GM18511 (cell line): ENCODE measurements at regions not wholly inside any gene's neighbourhood (a gene's known extent, or its start where the extent isn't known, plus 50 kb on each side); places are given as distances from the start of the nearest gene placed in this dataset.
"Not testable (repeated sequence)": the region's sequence is repeated elsewhere in the genome, so short reads cannot be mapped to it uniquely, and the experiment has no call there.

Source experiments
- ATAC-seq: cut with Tn5 transposase; IDR thresholded peaks from one replicate; pipeline ENCODE4 v1.9.1; 2021; ENCODE audit warnings: mild to moderate bottlenecking, moderate library complexity; ENCODE audit not compliant: unreplicated experiment

- ATAC-seq: peak; percentile 69
Measured at GRCh38 chr5:83001796-83002381, 75.3 kb downstream of the TMEM167A start.

GRCh38 chr5:83000922-83001321, 76.3 kb downstream of the TMEM167A start:
- no peak for ATAC-seq

- ATAC-seq: no peak
Measured at GRCh38 chr5:83000428-83000827, 76.8 kb downstream of the TMEM167A start.

DNA sequence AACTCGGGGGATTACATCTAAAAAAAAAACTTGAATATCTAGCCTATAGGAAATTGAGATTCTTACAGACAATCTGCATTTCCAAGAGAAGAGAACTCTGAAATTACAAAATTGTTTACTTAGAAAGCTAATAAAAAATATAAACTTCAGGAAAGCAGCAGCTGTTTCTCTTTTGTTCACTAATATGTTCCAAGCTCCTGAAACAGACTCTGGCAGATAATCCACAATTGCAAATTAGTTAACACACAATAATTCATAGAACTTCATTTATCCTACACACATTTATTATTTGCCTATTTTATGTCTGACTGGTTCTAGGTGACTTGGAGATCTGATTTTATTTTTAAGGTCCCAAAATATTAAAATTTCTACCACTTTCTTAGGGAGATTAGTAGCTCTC, 83.8 kb downstream of the TMEM167A start:
- ATAC-seq: no peak

GRCh38 chr5:82992646-82993045, 84.5 kb downstream of the TMEM167A start:
- ATAC-seq: no peak

- no peak for ATAC-seq
Measured at GRCh38 chr5:82991678-82992323, 85.4 kb downstream of the TMEM167A start.

DNA sequence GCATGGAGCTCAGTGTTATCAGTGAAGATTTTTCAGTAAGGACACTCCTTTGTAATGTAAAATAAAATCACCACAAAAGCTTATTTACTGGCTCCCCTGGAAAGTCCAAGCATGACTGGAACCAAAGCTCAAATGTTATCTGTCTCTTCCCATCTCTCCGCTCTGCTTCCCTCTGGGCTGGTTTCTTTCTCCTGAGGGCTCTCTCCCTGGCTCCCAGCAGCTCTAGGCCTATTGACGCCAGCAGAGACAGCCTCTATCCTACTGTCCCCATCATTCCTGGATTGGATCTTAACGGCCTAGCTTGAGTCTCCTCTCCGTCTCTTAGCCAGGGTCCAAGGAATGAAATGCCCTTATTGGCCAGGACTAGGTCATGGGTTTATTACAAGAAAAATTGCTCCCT, 86.1 kb downstream of the TMEM167A start:
- ATAC-seq: no peak

DNA sequence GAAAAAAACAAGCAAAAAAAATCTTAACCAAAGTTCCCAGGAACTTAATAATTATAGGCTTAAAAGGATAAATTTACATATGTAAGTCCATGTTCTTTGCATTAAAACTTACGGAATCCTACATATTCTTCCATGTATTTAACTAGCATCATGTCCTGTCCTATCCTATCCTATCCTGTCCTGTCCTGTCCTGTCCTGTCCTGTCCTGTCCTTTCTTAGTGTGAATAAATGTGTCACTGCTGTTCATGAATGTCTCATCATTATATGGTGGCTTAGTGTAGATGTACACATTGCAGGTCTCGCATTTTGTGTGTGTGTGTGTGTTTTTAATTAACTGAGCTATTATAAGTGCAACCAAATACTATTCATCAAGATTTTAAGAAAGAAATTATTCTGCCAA, 90.0 kb downstream of the TMEM167A start:
- ATAC-seq: no peak

DNA sequence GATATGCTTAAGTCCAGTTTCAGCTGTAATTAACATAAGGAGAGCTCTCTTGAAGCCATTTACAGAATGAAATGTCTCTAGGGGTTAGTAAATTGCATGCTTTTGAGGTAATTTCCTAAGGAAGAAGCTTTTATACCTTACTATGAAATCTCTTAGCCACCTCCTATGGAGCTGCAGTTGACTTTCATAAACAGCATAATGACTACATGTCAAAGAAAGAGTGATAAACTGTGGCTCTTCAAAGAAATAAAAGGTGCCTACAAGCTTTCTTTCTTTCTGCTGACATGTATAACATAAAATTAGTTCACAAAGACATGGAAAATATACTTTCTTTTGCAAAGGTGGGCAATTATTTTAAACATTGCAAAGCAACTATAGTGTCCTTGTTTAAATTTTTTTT, 90.8 kb downstream of the TMEM167A start:
- no peak for ATAC-seq

DNA sequence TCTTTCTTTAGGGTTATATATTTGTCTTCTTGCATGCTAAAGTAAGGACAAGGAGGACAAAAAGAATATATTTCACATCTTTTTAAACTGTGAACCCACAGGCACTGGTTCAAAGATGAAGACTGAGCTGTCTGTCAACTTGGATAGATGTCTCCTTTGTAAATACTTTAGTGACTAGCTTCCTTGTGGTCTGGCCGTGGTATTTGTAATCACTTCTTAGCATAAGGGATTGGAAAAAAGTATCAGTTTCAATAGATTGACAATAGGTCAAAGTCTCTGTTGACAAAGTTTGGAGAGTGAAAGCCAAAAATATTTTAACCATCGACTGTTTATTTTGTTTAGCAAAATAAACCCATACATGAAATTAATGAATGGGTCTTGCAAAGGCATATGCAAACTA, 91.4 kb downstream of the TMEM167A start:
- ATAC-seq: no peak

DNA sequence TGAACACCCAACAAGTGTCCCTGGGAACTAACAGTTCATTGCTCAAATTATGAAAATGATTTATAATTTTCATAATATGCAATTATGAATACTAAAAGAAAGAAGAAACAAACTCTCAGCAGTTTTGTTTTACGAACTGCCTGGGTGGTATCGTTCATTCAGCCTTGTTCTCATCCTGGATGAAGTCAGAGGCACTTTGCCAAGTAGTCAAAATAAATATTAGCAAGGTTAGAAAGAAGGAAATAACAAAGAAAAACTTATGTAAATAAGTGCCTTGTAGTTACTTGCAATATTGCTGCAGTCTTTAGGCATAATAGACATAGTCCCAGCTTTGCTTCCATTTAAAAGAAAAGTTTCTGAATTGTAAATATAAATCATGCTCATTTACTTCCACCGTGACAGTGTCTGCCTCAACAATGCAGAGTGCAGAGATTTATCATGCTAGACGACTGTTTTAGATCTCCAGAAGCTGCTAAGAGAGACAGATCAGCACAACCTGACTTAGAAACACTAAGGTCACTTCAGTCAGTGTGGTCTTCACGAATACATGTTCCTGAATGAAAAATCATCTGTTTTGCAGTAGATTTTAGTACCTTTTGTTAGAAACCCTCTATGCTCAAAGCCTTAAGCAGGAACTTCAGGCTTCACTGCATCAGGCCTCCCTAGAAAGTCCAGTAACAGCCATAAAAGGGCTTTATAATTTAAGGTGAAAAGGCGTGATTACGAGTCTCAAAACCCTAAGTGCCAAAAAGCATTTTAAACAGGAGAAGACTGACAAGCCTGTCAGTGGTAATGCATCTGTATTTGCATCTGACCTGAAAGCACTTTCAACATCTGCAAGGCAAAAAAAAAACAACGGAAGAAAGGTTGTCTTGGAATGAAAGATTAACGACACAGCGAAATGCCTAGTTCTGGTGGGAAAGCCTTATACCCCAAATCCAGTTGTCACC, 92.1 kb downstream of the TMEM167A start:
- ATAC-seq: no peak

DNA sequence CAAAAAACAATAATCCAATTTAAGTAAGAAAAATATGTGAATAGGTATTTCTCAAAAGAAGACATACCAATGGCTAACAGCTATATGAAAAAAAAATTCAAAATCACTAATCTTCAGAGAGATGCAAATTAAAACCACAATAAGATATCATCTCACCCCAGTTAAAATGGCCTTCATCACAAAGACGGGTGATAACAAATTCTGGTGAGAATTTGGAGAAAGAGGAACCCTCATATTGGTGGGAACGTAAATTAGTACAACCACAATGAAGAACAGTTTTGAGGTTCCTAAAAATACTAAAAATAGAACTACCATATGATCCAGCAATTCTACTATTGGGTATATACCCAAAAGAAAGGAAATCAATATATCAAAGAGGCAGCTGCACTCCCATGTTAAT, 94.3 kb downstream of the TMEM167A start:
- no peak for ATAC-seq

- ATAC-seq: not testable (repeated sequence)
Measured at GRCh38 chr5:82976887-82977286, 100.3 kb downstream of the TMEM167A start.

GRCh38 chr5:82975812-82976211, 101.4 kb downstream of the TMEM167A start:
- ATAC-seq: no peak

DNA sequence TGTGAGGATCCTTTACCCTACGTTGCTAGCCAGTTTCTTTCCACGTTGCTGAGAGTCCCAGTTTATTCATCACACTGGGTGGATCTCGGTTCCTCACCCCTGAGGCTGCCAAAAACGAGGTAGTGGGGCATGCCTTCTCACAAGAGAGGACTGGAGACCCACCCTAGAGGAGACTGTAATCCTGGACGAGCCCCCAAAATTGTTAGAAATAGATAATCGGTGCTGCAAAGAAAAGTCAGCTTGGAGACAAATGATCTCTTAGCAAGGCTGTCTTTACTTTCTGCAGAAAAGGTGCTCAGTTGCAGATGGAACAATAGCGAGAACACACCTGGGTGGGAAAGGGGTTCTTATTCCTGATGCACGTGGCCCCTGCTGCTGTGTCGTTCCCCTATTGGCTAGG, 101.8 kb downstream of the TMEM167A start:
- no peak for ATAC-seq

DNA sequence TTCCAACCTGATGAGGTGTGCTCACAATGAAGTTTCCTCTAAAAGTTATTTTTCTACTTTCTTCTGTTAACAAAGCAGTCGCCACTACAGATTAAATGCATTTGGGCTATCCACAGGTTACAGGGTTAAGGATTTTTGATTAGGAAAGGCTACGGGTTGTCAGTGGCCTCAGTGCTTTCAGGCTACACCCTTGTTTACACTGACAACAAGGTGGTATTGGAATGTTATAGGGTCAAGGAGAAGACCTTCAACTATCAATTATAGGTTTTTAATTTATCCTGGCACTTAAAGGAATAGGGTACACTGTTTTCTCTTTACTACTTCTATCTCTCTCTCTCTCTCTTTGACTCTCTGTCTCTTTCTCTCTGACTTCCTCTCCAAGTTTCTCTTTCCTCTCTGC, 102.8 kb downstream of the TMEM167A start:
- not testable (repeated sequence) for ATAC-seq

GRCh38 chr5:82971901-82972300, 105.3 kb downstream of the TMEM167A start:
- no peak for ATAC-seq

DNA sequence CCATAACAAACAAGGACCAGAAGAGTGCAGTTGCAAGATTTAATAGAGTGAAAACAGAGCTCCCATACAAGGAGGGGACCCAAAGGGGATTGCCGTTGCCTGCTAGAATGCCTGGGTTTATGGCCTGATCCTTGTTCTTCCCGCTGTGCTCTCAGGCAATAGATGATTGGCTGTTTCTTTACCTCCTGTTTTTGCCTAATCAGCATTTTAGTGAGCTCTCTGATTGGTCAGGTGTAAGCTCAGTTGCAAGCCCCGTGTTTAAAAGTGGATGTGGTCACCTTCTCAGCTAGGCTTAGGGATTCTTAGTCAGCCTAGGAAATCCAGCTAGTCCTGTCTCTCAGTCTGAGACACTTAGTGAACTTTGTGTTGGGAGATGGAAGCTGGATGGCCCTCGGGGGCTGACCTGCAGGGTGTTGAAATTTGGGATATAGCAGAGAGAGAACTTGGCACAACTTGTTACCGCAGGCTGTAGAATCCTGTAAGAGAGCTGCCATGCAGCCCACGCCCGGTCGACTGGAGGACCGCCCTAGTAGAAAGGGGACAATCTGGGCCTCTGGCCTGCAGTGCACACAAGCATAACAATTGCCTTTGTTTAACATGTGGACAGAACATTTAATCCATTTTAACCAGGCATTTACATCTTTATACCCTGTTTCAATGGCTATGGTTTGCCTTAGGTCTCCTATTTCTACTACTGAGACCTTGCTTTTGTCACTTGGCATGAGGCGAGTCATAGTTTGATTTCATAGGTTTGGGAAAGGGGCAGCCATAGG, 106.0 kb downstream of the TMEM167A start:
- not testable (repeated sequence) for ATAC-seq

GRCh38 chr5:82969221-82969976, 107.8 kb downstream of the TMEM167A start:
- not testable (repeated sequence) for ATAC-seq

GRCh38 chr5:82967072-82967471, 110.1 kb downstream of the TMEM167A start:
- ATAC-seq: no peak
